Activated T-helper 2 cell treated with anti-CD3 and anti-CD28 coated beads, Interferon-gamma antibody, Interleukin-2, Interleukin-4, amounts not matched to agents 10 μg/mL and 5 μg/mL and 100 μg/mL, durations not matched to agents 14 hours and 24 hours and 36 hours (primary cell): ENCODE measurements at regions not wholly inside any gene's neighbourhood (a gene's known extent, or its start where the extent isn't known, plus 50 kb on each side); places are given as distances from the start of the nearest gene placed in this dataset.

Experiments used
- DNase-seq: peaks from one replicate; pipeline ENCODE4 v3.0.0; 2021; ENCODE audit warnings: low spot score
- H3K27ac Mint-ChIP-seq: one replicate; pipeline ENCODE4 v1.8.0; 2021; ENCODE audit warnings: mixed read lengths
- H3K27me3 Mint-ChIP-seq: one replicate; pipeline ENCODE4 v1.8.0; 2021; ENCODE audit warnings: low read depth, mixed read lengths
- H3K36me3 Mint-ChIP-seq: one replicate; pipeline ENCODE4 v1.8.0; 2021; ENCODE audit warnings: low read depth, mixed read lengths
- H3K4me1 Mint-ChIP-seq: one replicate; pipeline ENCODE4 v1.8.0; 2021; ENCODE audit warnings: low read depth, mixed read lengths
- H3K4me3 Mint-ChIP-seq: one replicate; pipeline ENCODE4 v1.8.0; 2021; ENCODE audit warnings: low read depth, mild to moderate bottlenecking, moderate library complexity, mixed read lengths
- H3K9me3 Mint-ChIP-seq: one replicate; pipeline ENCODE4 v1.8.0; 2021; ENCODE audit warnings: mixed read lengths
- intact Hi-C: fragments of 100-400 bp; cut with micrococcal nuclease; formaldehyde crosslinking; loops from one replicate; pipeline ENCODE4 v1.15.1; 2023

GRCh38 chr11:24078018-24078417, 418.8 kb upstream of the LUZP2 start:
- DNase-seq: no peak
- no peaks in the 10 kb centered on the region for H3K4me1 Mint-ChIP-seq
- intact Hi-C loops: no loop called here
- no peaks in the 10 kb centered on the region for H3K36me3 Mint-ChIP-seq
- no peak overlapping the region for H3K4me3 Mint-ChIP-seq
- no peak overlapping the region for H3K27ac Mint-ChIP-seq
- H3K9me3 Mint-ChIP-seq: peaks cover 4% of the 10 kb centered on the region
- no peaks in the 10 kb centered on the region for H3K27me3 Mint-ChIP-seq

DNA sequence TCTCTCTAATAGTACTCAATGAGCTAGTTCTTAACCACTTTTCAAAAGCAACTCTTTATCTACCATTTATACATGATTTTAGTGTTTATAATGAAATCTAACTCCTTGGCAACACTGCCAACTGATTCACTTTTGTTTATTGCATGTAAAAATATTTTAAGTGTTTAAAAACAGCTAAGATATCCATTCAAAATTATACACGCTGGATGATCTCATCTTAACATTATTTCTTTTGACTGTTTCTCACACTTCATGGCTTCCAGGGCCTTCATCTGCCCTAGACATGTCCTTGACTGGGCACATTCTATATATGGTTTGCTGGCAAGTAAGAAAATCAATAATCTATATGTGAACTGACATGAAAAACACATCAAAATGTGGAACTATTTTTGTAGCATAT, 414.6 kb upstream of the LUZP2 start:
- Mint-ChIP-seq H3K27me3 (no peaks in the 10 kb centered on the region), H3K4me1 (no peaks in the 10 kb centered on the region)

GRCh38 chr11:24082860-24083259, 414.0 kb upstream of the LUZP2 start:
- no peak overlapping the region for H3K4me3 Mint-ChIP-seq
- no peaks in the 10 kb centered on the region for H3K27me3 Mint-ChIP-seq
- no peaks in the 10 kb centered on the region for H3K36me3 Mint-ChIP-seq
- H3K27ac Mint-ChIP-seq: no peak overlapping the region
- intact Hi-C loops: no loop called here
- no peak for DNase-seq
- H3K4me1 Mint-ChIP-seq: no peaks in the 10 kb centered on the region
- H3K9me3 Mint-ChIP-seq: peaks cover 15% of the 10 kb centered on the region

More for the DNA sequence above, 414.6 kb upstream of the LUZP2 start:
- Mint-ChIP-seq H3K4me3 (no peak overlapping the region), H3K9me3 (peaks cover 11% of the 10 kb centered on the region), H3K36me3 (no peaks in the 10 kb centered on the region), H3K27ac (no peak overlapping the region)
- intact Hi-C loops: no loop called here
- no peak for DNase-seq

DNA sequence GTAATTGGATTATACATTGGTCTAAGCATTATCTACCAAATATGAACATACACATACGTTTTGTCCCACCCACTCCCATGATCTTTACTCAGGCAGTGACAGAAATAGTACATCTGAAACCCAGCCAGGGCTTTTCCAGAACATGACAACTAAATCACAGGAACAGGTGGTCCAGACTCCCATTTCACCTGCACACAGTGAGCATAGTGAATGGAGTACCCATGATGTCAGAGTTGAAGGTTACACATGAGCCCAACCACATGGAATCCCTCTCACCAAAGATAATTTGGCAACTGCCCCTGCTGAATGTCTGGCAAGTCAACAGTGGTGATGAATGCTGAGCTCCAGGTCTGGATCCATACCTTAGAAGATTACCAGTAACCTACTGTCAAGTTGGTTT, 411.9 kb upstream of the LUZP2 start:
- no peaks in the 10 kb centered on the region for H3K36me3 Mint-ChIP-seq
- H3K4me1 Mint-ChIP-seq: no peaks in the 10 kb centered on the region
- H3K9me3 Mint-ChIP-seq: peaks cover 14% of the 10 kb centered on the region
- no peak overlapping the region for H3K4me3 Mint-ChIP-seq
- intact Hi-C loops: no loop called here
- H3K27me3 Mint-ChIP-seq: no peaks in the 10 kb centered on the region
- no peak for DNase-seq
- no peak overlapping the region for H3K27ac Mint-ChIP-seq

DNA sequence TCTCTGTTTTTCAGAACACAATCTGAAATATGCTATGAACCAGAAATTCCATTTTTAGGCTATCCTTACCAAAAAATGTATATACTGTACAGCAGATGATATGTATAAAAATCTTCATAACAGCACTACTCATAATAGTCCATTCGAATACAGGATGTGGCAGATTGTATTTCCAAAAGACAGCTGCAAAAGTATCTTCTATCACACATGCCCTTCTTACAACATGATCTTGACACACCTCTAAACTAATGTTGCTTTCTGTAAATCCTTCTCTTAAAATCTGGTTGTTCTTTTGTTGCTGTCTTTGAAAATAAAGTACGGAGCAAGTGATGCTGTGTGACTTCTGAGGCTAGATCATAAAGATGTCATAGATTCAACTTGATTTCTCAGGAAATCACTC, 409.9 kb upstream of the LUZP2 start:
- Mint-ChIP-seq H3K9me3 (peaks cover 18% of the 10 kb centered on the region), H3K4me1 (no peaks in the 10 kb centered on the region), H3K27ac (no peak overlapping the region), H3K27me3 (no peaks in the 10 kb centered on the region), H3K36me3 (no peaks in the 10 kb centered on the region), H3K4me3 (no peak overlapping the region)
- DNase-seq: no peak
- intact Hi-C loops: no loop called here

GRCh38 chr11:24091594-24091993, 405.3 kb upstream of the LUZP2 start:
- H3K4me3 Mint-ChIP-seq: no peak overlapping the region

GRCh38 chr11:24093375-24093774, 403.5 kb upstream of the LUZP2 start:
- Mint-ChIP-seq H3K4me1 (no peaks in the 10 kb centered on the region), H3K4me3 (no peak overlapping the region), H3K9me3 (peaks cover 7% of the 10 kb centered on the region), H3K27ac (no peak overlapping the region), H3K27me3 (no peaks in the 10 kb centered on the region), H3K36me3 (no peaks in the 10 kb centered on the region)
- no peak for DNase-seq
- intact Hi-C loops: no loop called here

More at GRCh38 chr11:24091594-24091993, 405.3 kb upstream of the LUZP2 start:
- no peak for DNase-seq
- Mint-ChIP-seq H3K9me3 (peaks cover 11% of the 10 kb centered on the region), H3K4me1 (no peaks in the 10 kb centered on the region), H3K36me3 (no peaks in the 10 kb centered on the region), H3K27me3 (no peaks in the 10 kb centered on the region), H3K27ac (no peak overlapping the region)
- intact Hi-C loops: no loop called here

- intact Hi-C loops: no loop called here
- Mint-ChIP-seq H3K9me3 (peaks cover 47% of the 10 kb centered on the region), H3K36me3 (no peaks in the 10 kb centered on the region), H3K27me3 (no peaks in the 10 kb centered on the region), H3K4me3 (no peak overlapping the region), H3K4me1 (no peaks in the 10 kb centered on the region), H3K27ac (no peak overlapping the region)
- no peak for DNase-seq
Observed at GRCh38 chr11:24108609-24109008, 388.2 kb upstream of the LUZP2 start.

- no peak overlapping the region for H3K4me3 Mint-ChIP-seq
- no peaks in the 10 kb centered on the region for H3K36me3 Mint-ChIP-seq
- no peak for DNase-seq
- no peaks in the 10 kb centered on the region for H3K4me1 Mint-ChIP-seq
- H3K27ac Mint-ChIP-seq: no peak overlapping the region
- intact Hi-C loops: no loop called here
- peaks cover 8% of the 10 kb centered on the region for H3K9me3 Mint-ChIP-seq
- H3K27me3 Mint-ChIP-seq: no peaks in the 10 kb centered on the region
Observed at GRCh38 chr11:24122291-24122690, 374.6 kb upstream of the LUZP2 start.

- intact Hi-C loops: no loop called here
- Mint-ChIP-seq H3K27me3 (no peaks in the 10 kb centered on the region), H3K27ac (no peak overlapping the region), H3K4me1 (no peaks in the 10 kb centered on the region), H3K4me3 (no peak overlapping the region), H3K9me3 (peaks cover 12% of the 10 kb centered on the region), H3K36me3 (no peaks in the 10 kb centered on the region)
- no peak for DNase-seq
Observed at GRCh38 chr11:24124876-24125275, 372.0 kb upstream of the LUZP2 start.

DNA sequence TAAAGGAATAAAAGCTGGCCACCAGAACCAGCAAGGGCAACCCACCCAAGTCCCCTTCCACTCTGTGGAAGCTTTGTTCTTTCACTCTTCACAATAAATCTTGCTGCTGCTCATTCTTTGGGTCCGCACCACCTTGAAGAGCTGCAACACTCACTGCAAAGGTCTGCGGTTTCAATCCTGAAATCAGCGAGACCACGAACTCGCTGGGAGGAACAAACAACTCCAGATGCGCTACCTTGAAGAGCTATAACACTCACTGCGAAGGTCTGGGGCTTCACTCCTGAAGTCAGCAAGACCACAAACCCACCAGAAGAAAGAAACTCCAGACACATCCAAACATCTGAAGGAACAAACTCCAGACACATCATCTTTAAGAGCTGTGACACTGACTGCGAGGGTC, 365.2 kb upstream of the LUZP2 start:
- H3K4me1 Mint-ChIP-seq: no peaks in the 10 kb centered on the region
- no peak overlapping the region for H3K27ac Mint-ChIP-seq
- no peaks in the 10 kb centered on the region for H3K36me3 Mint-ChIP-seq
- H3K4me3 Mint-ChIP-seq: no peak overlapping the region
- H3K27me3 Mint-ChIP-seq: no peaks in the 10 kb centered on the region
- H3K9me3 Mint-ChIP-seq: peaks cover 21% of the 10 kb centered on the region
- intact Hi-C loops: no loop called here
- no peak for DNase-seq

DNA sequence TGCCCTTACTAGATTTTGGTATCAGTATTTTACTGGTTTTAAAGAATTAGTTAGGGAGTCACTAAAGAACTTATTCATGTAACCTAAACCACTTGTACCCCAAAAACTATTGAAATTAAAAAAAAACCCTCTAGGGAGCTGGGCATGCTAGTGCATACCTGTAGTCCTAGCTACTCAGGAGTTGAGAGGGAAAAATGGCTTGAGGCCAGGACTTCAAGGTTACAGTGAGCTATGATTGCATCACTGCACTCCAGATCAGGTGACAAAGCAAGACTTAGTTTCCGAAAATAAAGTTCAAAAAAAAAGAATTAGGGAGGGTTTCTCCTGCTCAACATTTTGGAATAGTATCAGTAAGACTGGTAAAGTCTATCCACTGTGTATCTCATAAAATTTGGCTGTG, 364.4 kb upstream of the LUZP2 start:
- Mint-ChIP-seq H3K4me3 (no peak overlapping the region), H3K27ac (no peak overlapping the region), H3K27me3 (no peaks in the 10 kb centered on the region), H3K9me3 (peaks cover 21% of the 10 kb centered on the region), H3K4me1 (no peaks in the 10 kb centered on the region), H3K36me3 (no peaks in the 10 kb centered on the region)
- intact Hi-C loops: no loop called here
- no peak for DNase-seq

GRCh38 chr11:24134879-24135589, 361.8 kb upstream of the LUZP2 start:
- Mint-ChIP-seq H3K36me3 (no peaks in the 10 kb centered on the region), H3K4me1 (no peaks in the 10 kb centered on the region), H3K4me3 (no peak overlapping the region), H3K27me3 (no peaks in the 10 kb centered on the region), H3K9me3 (peaks cover 16% of the 10 kb centered on the region), H3K27ac (no peak overlapping the region)
- no peak for DNase-seq
- intact Hi-C loops: no loop called here

DNA sequence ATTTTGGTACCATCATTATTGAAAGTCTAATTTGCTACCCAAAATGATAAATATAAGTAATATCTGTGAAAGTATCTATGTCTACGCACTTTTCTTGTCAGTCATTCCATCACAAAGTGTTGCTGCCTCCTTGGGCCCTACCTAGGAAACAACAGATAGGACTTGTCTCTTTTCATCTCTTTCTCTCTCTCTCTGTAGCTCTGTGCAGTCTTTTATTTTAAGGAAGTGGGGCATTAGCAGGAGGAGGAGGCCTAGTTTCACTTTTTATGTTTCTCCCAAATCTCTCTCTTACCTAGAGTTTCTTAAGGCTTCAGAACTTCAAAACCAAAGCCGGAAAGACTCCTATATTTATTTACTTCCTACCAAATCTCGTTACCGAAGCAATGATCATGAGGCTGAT, 354.8 kb upstream of the LUZP2 start:
- H3K9me3 Mint-ChIP-seq: peaks cover 6% of the 10 kb centered on the region
- intact Hi-C loops: no loop called here
- no peaks in the 10 kb centered on the region for H3K27me3 Mint-ChIP-seq
- H3K27ac Mint-ChIP-seq: no peak overlapping the region
- DNase-seq: no peak
- H3K4me1 Mint-ChIP-seq: no peaks in the 10 kb centered on the region
- H3K36me3 Mint-ChIP-seq: no peaks in the 10 kb centered on the region
- no peak overlapping the region for H3K4me3 Mint-ChIP-seq
